ENCODE measurements at regions not wholly inside any gene's neighbourhood (a gene's known extent, or its start where the extent isn't known, plus 50 kb on each side); places are given as distances from the start of the nearest gene placed in this dataset.

GRCh38 chr19:57050863-57051262, 68.9 kb upstream of the USP29 start:
- DNase-seq (no peak), FAIRE-seq (no peak)
- Histone ChIP-seq H3K9ac (ENCODE audit: low read length in 3 of 3) (no peak overlapping the region), H3K4me1 (ENCODE audit: control insufficient read depth in 2 of 3, insufficient read depth in 2 of 3, low read depth in 1 of 3, low read length in 3 of 3) (no peaks in the 10 kb centered on the region), H3K36me3 (ENCODE audit: control insufficient read depth in 2 of 3, insufficient read depth in 3 of 3, low read length in 3 of 3) (no peaks in the 10 kb centered on the region), H3K4me3 (ENCODE audit: low read length in 3 of 3) (no peak overlapping the region), H3K27ac (ENCODE audit: low read depth in 2 of 2, low read length in 2 of 2) (no peak overlapping the region), H3K9me3 (ENCODE audit: control insufficient read depth in 2 of 3, insufficient read depth in 1 of 3, low read length in 3 of 3) (no peaks in the 10 kb centered on the region), H3K27me3 (ENCODE audit: control insufficient read depth, insufficient read depth, low read length) (no peaks in the 10 kb centered on the region)
- intact Hi-C loops (cut with DNase I), result no loop called here
- no peak for TF ChIP-seq CTCF (IDR thresholded peaks at IDR 0.05; ENCODE audit: borderline replicate concordance, extremely low read depth, insufficient read depth)

GRCh38 chr19:57052081-57052480, 67.7 kb upstream of the USP29 start:
- DNase-seq (no peak), FAIRE-seq (no peak)
- Histone ChIP-seq H3K27ac (ENCODE audit: low read depth in 2 of 2, low read length in 2 of 2) (no peak overlapping the region), H3K4me3 (ENCODE audit: low read length in 3 of 3) (no peak overlapping the region), H3K9me3 (ENCODE audit: control insufficient read depth in 2 of 3, insufficient read depth in 1 of 3, low read length in 3 of 3) (peaks cover 0 to 2% (median 0%) of the 10 kb centered on the region in 3 donors), H3K9ac (ENCODE audit: low read length in 3 of 3) (no peak overlapping the region), H3K36me3 (ENCODE audit: control insufficient read depth in 2 of 3, insufficient read depth in 3 of 3, low read length in 3 of 3) (no peaks in the 10 kb centered on the region), H3K27me3 (ENCODE audit: control insufficient read depth, insufficient read depth, low read length) (no peaks in the 10 kb centered on the region), H3K4me1 (ENCODE audit: control insufficient read depth in 2 of 3, insufficient read depth in 2 of 3, low read depth in 1 of 3, low read length in 3 of 3) (peaks cover 0 to 3% (median 0%) of the 10 kb centered on the region in 3 donors)
- no peak for TF ChIP-seq CTCF (IDR thresholded peaks at IDR 0.05; ENCODE audit: borderline replicate concordance, extremely low read depth, insufficient read depth)
- intact Hi-C loops (cut with DNase I), result no loop called here

GRCh38 chr19:57053401-57053800, 66.4 kb upstream of the USP29 start:
- H3K4me3 ChIP-seq (ENCODE audit: low read length in 3 of 3), result no peak overlapping the region
- peaks cover 0 to 2% (median 0%) of the 10 kb centered on the region in 3 donors for H3K9me3 ChIP-seq (ENCODE audit: control insufficient read depth in 2 of 3, insufficient read depth in 1 of 3, low read length in 3 of 3)
- no peak for FAIRE-seq
- no peak overlapping the region for H3K9ac ChIP-seq (ENCODE audit: low read length in 3 of 3)
- no peaks in the 10 kb centered on the region for H3K27me3 ChIP-seq (ENCODE audit: control insufficient read depth, insufficient read depth, low read length)
- TF ChIP-seq CTCF (IDR thresholded peaks at IDR 0.05; ENCODE audit: borderline replicate concordance, extremely low read depth, insufficient read depth), result no peak
- intact Hi-C loops (cut with DNase I), result no loop called here
- H3K36me3 ChIP-seq (ENCODE audit: control insufficient read depth in 2 of 3, insufficient read depth in 3 of 3, low read length in 3 of 3), result no peaks in the 10 kb centered on the region
- H3K4me1 ChIP-seq (ENCODE audit: control insufficient read depth in 2 of 3, insufficient read depth in 2 of 3, low read depth in 1 of 3, low read length in 3 of 3), result peaks cover 0 to 3% (median 0%) of the 10 kb centered on the region in 3 donors
- no peak for DNase-seq
- no peak overlapping the region for H3K27ac ChIP-seq (ENCODE audit: low read depth in 2 of 2, low read length in 2 of 2)

GRCh38 chr19:57055956-57056355, 63.8 kb upstream of the USP29 start:
- Histone ChIP-seq H3K9me3 (ENCODE audit: control insufficient read depth in 2 of 3, insufficient read depth in 1 of 3, low read length in 3 of 3) (peaks cover 0 to 2% (median 0%) of the 10 kb centered on the region in 3 donors), H3K9ac (ENCODE audit: low read length in 3 of 3) (no peak overlapping the region), H3K27me3 (ENCODE audit: control insufficient read depth, insufficient read depth, low read length) (no peaks in the 10 kb centered on the region), H3K27ac (ENCODE audit: low read depth in 2 of 2, low read length in 2 of 2) (no peak overlapping the region), H3K36me3 (ENCODE audit: control insufficient read depth in 2 of 3, insufficient read depth in 3 of 3, low read length in 3 of 3) (no peaks in the 10 kb centered on the region), H3K4me3 (ENCODE audit: low read length in 3 of 3) (no peak overlapping the region), H3K4me1 (ENCODE audit: control insufficient read depth in 2 of 3, insufficient read depth in 2 of 3, low read depth in 1 of 3, low read length in 3 of 3) (peaks cover 0 to 3% (median 0%) of the 10 kb centered on the region in 3 donors)
- intact Hi-C loops (cut with DNase I), result no loop called here
- no peak for DNase-seq
- TF ChIP-seq CTCF (IDR thresholded peaks at IDR 0.05; ENCODE audit: borderline replicate concordance, extremely low read depth, insufficient read depth), result no peak
- no peak for FAIRE-seq

Data from kidney (tissue), 13 donors.